WTC11 (cell line): ENCODE measurements at regions not wholly inside any gene's neighbourhood (a gene's known extent, or its start where the extent isn't known, plus 50 kb on each side); places are given as distances from the start of the nearest gene placed in this dataset.

Experiments
- ATAC-seq: fragments of 200-7000 bp; cut with Tn5 transposase; 2 replicates; pipeline ENCODE4 v1.10.0; 2021; ENCODE audit warnings: mild to moderate bottlenecking, moderate library complexity
- CTCF ChIA-PET: fragments of 300-600 bp; sonication (Branson Sonifier 250); formaldehyde crosslinking; loops from one replicate; lab custom pipeline; 2021; ENCODE audit warnings: antibody characterized with exemption; lab: Charles Lee
- POLR2A ChIA-PET: fragments of 350-600 bp; sonication (Branson Sonifier 250); formaldehyde crosslinking; loops from one replicate; lab custom pipeline; 2021; ENCODE audit warnings: antibody characterized with exemption; lab: Charles Lee
- DNase-seq: peaks from one replicate; pipeline ENCODE4 v3.0.0; 2021; ENCODE audit warnings: low spot score
- H3K27ac Mint-ChIP-seq: 2 replicates; pipeline ENCODE4 v1.8.0; 2021; ENCODE audit warnings: mixed read lengths
- H3K27me3 Mint-ChIP-seq: 2 replicates; pipeline ENCODE4 v1.8.0; 2021; ENCODE audit warnings: low read depth, mild to moderate bottlenecking, moderate library complexity, mixed read lengths
- H3K36me3 Mint-ChIP-seq: 2 replicates; pipeline ENCODE4 v1.8.0; 2021; ENCODE audit warnings: mixed read lengths
- H3K4me1 Mint-ChIP-seq: 2 replicates; pipeline ENCODE4 v1.8.0; 2022; ENCODE audit warnings: mixed read lengths
- H3K4me3 Mint-ChIP-seq: 2 replicates; pipeline ENCODE4 v1.8.0; 2021; ENCODE audit warnings: mild to moderate bottlenecking, moderate library complexity, mixed read lengths
- H3K9me3 Mint-ChIP-seq: 2 replicates; pipeline ENCODE4 v1.8.0; 2021; ENCODE audit warnings: mixed read lengths
- CREB1 ChIP-seq: sonication (generic); formaldehyde crosslinking; IDR thresholded peaks from 2 replicates; pipeline ENCODE4 v1.8.0; 2023; ENCODE audit warnings: mild to moderate bottlenecking, missing genetic modification reagents
- CREM ChIP-seq: sonication (generic); formaldehyde crosslinking; IDR thresholded peaks from 2 replicates; pipeline ENCODE4 v1.8.1; 2022; ENCODE audit warnings: mild to moderate bottlenecking, missing genetic modification reagents, moderate library complexity
- EMX1 ChIP-seq: fragments of 250-450 bp; sonication (Bioruptor Pico); IDR thresholded peaks from 2 replicates; pipeline ENCODE4 v1.8.0; 2021; ENCODE audit warnings: mild to moderate bottlenecking
- FOXJ3 ChIP-seq: sonication (generic); formaldehyde crosslinking; IDR thresholded peaks from 2 replicates; pipeline ENCODE4 v1.9.0; 2021; ENCODE audit warnings: missing genetic modification reagents, mild to moderate bottlenecking, borderline replicate concordance
- GABPB1 ChIP-seq: sonication (generic); formaldehyde crosslinking; IDR thresholded peaks from 2 replicates; pipeline ENCODE4 v1.8.1; 2023; ENCODE audit warnings: mild to moderate bottlenecking, missing genetic modification reagents
- GRHL2 ChIP-seq: fragments of 250-450 bp; sonication (Bioruptor Pico); IDR thresholded peaks from 2 replicates; pipeline ENCODE4 v1.8.0; 2022; ENCODE audit warnings: mild to moderate bottlenecking, moderate library complexity; ENCODE audit not compliant: insufficient replicate concordance, severe bottlenecking
- JUN ChIP-seq: sonication (generic); formaldehyde crosslinking; IDR thresholded peaks from 2 replicates; pipeline ENCODE4 v1.8.0; 2023; ENCODE audit warnings: mild to moderate bottlenecking, missing genetic modification reagents
- SMAD3 ChIP-seq: sonication (generic); formaldehyde crosslinking; IDR thresholded peaks from 2 replicates; pipeline ENCODE4 v1.8.0; 2022; ENCODE audit warnings: missing genetic modification reagents, mild to moderate bottlenecking, borderline replicate concordance
- SMAD4 ChIP-seq: sonication (generic); formaldehyde crosslinking; IDR thresholded peaks from 2 replicates; pipeline ENCODE4 v1.8.0; 2022; ENCODE audit warnings: mild to moderate bottlenecking, missing genetic modification reagents
- TCF7 ChIP-seq: sonication (generic); formaldehyde crosslinking; IDR thresholded peaks from 2 replicates; pipeline ENCODE4 v1.8.0; 2022; ENCODE audit warnings: mild to moderate bottlenecking, low read depth, missing genetic modification reagents, moderate library complexity
- TEAD4 ChIP-seq: sonication (generic); formaldehyde crosslinking; IDR thresholded peaks from 2 replicates; pipeline ENCODE4 v1.8.0; 2022; ENCODE audit warnings: mild to moderate bottlenecking, missing genetic modification reagents
- TP53 ChIP-seq: sonication (generic); formaldehyde crosslinking; IDR thresholded peaks from 2 replicates; pipeline ENCODE4 v1.8.1; 2023; ENCODE audit warnings: mild to moderate bottlenecking, missing genetic modification reagents
- ZBTB21 ChIP-seq: sonication (generic); formaldehyde crosslinking; IDR thresholded peaks from 2 replicates; pipeline ENCODE4 v1.8.1; 2023; ENCODE audit warnings: mild to moderate bottlenecking, missing genetic modification reagents, borderline replicate concordance
- ZNF138 ChIP-seq: sonication (generic); formaldehyde crosslinking; conservative IDR thresholded peaks from 2 replicates; pipeline ENCODE4 v1.8.1; 2022; ENCODE audit warnings: mild to moderate bottlenecking, moderate library complexity, missing genetic modification reagents
- ZNF671 ChIP-seq: fragments of 250-450 bp; sonication (Bioruptor Pico); IDR thresholded peaks from 2 replicates; pipeline ENCODE4 v1.8.0; 2021; ENCODE audit warnings: mild to moderate bottlenecking
- TF ChIP-seq, protein P1 (sequence below): sonication (generic); formaldehyde crosslinking; IDR thresholded peaks from 2 replicates; pipeline ENCODE4 v1.8.1; 2023; ENCODE audit warnings: mild to moderate bottlenecking, missing genetic modification reagents
- TF ChIP-seq, protein P2 (sequence below): sonication (generic); formaldehyde crosslinking; IDR thresholded peaks from 2 replicates; pipeline ENCODE4 v1.8.0; 2022; ENCODE audit warnings: mild to moderate bottlenecking, missing genetic modification reagents
- TF ChIP-seq, protein P3 (sequence below): sonication (generic); formaldehyde crosslinking; IDR thresholded peaks from 2 replicates; pipeline ENCODE4 v1.8.1; 2022; ENCODE audit warnings: mild to moderate bottlenecking, moderate library complexity, missing genetic modification reagents
- TF ChIP-seq, protein P4 (sequence below): sonication (generic); formaldehyde crosslinking; IDR thresholded peaks from 2 replicates; pipeline ENCODE4 v1.8.1; 2023; ENCODE audit warnings: mild to moderate bottlenecking, missing genetic modification reagents
- TF ChIP-seq, protein P5 (sequence below): sonication (generic); formaldehyde crosslinking; IDR thresholded peaks from 2 replicates; pipeline ENCODE4 v1.8.0; 2022; ENCODE audit warnings: mild to moderate bottlenecking, missing genetic modification reagents
- TF ChIP-seq, protein P6 (sequence below): fragments of 250-450 bp; sonication (Bioruptor Pico); conservative IDR thresholded peaks from 2 replicates; pipeline ENCODE4 v1.9.0; 2021; ENCODE audit warnings: mild to moderate bottlenecking
- TF ChIP-seq, protein P7 (sequence below): sonication (generic); formaldehyde crosslinking; conservative IDR thresholded peaks from 2 replicates; pipeline ENCODE4 v1.8.1; 2022; ENCODE audit warnings: mild to moderate bottlenecking, missing genetic modification reagents

DNA sequence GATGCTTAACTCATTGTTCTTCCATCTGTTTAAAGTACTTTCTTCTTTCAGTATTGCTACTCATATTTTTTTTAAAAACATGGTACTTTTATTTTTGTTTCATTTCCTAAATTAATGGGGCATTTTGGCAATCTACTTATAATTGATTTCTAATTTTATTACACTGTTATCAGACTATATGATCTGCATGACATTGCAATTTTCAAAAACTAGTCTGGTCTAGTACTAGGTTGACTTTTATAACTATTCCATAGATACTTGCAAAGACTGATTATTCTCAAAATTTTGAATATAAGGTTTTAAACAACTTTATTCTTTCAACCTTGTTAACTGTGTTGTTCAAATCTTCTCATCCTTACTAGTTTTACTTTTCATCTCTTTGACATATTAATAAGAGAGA is 63.9 kb upstream of the MVB12B start:
- H3K4me1 Mint-ChIP-seq: no peaks in the 10 kb centered on the region
- ATAC-seq: no peak
- H3K36me3 Mint-ChIP-seq: no peaks in the 10 kb centered on the region
- CTCF ChIA-PET: no interaction called here
- no peak overlapping the region for H3K27ac Mint-ChIP-seq
- no peaks in the 10 kb centered on the region; the same call in 1 of the 2 replicates for H3K27me3 Mint-ChIP-seq
- no peak for DNase-seq
- H3K4me3 Mint-ChIP-seq: no peak overlapping the region
- TF ChIP-seq SMAD3 (CRISPR knock-in tag): no peak
- no peak for TF ChIP-seq JUN (CRISPR knock-in tag)
- TF ChIP-seq, protein P1, sequence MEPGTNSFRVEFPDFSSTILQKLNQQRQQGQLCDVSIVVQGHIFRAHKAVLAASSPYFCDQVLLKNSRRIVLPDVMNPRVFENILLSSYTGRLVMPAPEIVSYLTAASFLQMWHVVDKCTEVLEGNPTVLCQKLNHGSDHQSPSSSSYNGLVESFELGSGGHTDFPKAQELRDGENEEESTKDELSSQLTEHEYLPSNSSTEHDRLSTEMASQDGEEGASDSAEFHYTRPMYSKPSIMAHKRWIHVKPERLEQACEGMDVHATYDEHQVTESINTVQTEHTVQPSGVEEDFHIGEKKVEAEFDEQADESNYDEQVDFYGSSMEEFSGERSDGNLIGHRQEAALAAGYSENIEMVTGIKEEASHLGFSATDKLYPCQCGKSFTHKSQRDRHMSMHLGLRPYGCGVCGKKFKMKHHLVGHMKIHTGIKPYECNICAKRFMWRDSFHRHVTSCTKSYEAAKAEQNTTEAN (CRISPR knock-in tag): no peak
- no peak for TF ChIP-seq GABPB1 (CRISPR knock-in tag)
- H3K9me3 Mint-ChIP-seq: 0 out of 2 replicates have a peak, but pooled peaks cover 6% of the 10 kb centered on the region
- POLR2A ChIA-PET: no interaction called here

DNA sequence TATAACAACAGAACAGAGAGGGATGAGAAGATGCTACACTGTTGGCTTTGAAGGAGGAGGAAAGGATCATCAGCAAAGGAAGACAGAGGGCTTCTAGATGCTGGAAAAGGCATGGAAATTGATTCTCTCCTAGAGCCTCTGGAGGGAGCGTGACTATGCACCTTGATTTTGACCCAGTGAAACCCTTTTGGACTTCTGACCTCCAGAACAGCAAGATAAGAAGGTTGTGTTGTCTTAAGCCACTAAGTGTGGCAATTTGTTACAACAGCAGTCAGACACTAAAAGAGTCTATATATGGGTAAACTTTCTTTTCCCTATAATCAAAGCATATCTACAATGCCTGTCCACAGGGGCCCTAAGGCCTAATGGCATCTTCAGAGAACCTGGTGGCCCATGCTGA is 56.1 kb upstream of the MVB12B start:
- Mint-ChIP-seq H3K4me3 (no peak overlapping the region), H3K9me3 (peaks cover 5% of the 10 kb centered on the region), H3K4me1 (peaks cover 5% of the 10 kb centered on the region), H3K27me3 (no peaks in the 10 kb centered on the region), H3K36me3 (no peaks in the 10 kb centered on the region), H3K27ac (no peak overlapping the region)
- ChIA-PET POLR2A (no interaction called here), CTCF (no interaction called here)
- no peak for TF ChIP-seq EMX1 (CRISPR knock-in tag)
- TF ChIP-seq, protein P2, sequence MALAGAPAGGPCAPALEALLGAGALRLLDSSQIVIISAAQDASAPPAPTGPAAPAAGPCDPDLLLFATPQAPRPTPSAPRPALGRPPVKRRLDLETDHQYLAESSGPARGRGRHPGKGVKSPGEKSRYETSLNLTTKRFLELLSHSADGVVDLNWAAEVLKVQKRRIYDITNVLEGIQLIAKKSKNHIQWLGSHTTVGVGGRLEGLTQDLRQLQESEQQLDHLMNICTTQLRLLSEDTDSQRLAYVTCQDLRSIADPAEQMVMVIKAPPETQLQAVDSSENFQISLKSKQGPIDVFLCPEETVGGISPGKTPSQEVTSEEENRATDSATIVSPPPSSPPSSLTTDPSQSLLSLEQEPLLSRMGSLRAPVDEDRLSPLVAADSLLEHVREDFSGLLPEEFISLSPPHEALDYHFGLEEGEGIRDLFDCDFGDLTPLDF (CRISPR knock-in tag): no peak
- TF ChIP-seq CREB1 (CRISPR knock-in tag): no peak
- TF ChIP-seq CREM (CRISPR knock-in tag): no peak
- TF ChIP-seq, protein P3, sequence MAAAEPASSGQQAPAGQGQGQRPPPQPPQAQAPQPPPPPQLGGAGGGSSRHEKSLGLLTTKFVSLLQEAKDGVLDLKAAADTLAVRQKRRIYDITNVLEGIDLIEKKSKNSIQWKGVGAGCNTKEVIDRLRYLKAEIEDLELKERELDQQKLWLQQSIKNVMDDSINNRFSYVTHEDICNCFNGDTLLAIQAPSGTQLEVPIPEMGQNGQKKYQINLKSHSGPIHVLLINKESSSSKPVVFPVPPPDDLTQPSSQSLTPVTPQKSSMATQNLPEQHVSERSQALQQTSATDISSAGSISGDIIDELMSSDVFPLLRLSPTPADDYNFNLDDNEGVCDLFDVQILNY (CRISPR knock-in tag): no peak
- TF ChIP-seq ZNF138: no peak
- TF ChIP-seq, protein P4, sequence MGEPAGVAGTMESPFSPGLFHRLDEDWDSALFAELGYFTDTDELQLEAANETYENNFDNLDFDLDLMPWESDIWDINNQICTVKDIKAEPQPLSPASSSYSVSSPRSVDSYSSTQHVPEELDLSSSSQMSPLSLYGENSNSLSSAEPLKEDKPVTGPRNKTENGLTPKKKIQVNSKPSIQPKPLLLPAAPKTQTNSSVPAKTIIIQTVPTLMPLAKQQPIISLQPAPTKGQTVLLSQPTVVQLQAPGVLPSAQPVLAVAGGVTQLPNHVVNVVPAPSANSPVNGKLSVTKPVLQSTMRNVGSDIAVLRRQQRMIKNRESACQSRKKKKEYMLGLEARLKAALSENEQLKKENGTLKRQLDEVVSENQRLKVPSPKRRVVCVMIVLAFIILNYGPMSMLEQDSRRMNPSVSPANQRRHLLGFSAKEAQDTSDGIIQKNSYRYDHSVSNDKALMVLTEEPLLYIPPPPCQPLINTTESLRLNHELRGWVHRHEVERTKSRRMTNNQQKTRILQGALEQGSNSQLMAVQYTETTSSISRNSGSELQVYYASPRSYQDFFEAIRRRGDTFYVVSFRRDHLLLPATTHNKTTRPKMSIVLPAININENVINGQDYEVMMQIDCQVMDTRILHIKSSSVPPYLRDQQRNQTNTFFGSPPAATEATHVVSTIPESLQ (CRISPR knock-in tag): no peak
- TF ChIP-seq TCF7 (CRISPR knock-in tag): no peak
- TF ChIP-seq GRHL2 (CRISPR knock-in tag): no peak
- TF ChIP-seq ZNF671 (CRISPR knock-in tag): no peak
- TF ChIP-seq, protein P5, sequence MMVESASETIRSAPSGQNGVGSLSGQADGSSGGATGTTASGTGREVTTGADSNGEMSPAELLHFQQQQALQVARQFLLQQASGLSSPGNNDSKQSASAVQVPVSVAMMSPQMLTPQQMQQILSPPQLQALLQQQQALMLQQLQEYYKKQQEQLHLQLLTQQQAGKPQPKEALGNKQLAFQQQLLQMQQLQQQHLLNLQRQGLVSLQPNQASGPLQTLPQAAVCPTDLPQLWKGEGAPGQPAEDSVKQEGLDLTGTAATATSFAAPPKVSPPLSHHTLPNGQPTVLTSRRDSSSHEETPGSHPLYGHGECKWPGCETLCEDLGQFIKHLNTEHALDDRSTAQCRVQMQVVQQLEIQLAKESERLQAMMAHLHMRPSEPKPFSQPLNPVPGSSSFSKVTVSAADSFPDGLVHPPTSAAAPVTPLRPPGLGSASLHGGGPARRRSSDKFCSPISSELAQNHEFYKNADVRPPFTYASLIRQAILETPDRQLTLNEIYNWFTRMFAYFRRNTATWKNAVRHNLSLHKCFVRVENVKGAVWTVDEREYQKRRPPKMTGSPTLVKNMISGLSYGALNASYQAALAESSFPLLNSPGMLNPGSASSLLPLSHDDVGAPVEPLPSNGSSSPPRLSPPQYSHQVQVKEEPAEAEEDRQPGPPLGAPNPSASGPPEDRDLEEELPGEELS: no peak
- TF ChIP-seq SMAD3 (CRISPR knock-in tag): no peak
- TF ChIP-seq, protein P6, sequence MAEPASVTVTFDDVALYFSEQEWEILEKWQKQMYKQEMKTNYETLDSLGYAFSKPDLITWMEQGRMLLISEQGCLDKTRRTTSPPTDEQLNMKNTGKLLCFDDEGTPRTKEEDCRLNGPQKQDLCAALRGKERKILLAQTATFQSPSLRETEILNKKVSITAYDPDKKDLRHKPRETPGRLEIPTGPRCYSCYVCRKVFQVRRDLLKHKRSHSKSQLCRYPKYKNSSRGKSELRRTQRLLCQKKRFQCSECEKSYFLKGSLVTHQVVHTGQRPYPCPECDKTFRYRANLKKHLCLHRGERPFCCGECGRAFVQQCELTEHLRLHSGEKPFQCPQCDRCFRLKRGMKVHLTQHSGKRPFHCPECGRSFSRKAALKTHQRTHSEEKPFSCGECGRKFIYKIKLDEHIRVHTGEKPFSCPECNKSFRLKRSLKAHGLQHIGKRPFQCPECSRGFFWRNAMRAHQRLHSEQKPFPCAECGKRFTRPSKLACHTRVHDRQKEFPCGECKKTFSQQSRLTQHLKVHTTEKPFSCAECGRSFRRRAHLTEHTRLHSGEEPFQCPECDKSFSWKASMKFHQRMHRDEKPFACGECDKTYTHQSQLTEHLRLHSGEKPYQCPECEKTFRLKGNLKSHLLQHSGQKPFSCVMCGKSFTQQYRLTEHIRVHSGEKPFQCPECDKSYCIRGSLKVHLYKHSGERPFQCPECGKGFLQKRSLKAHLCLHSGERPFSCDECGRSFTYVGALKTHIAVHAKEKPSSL (CRISPR knock-in tag): no peak
- no peak for TF ChIP-seq SMAD4 (CRISPR knock-in tag)
- TF ChIP-seq, protein P7, sequence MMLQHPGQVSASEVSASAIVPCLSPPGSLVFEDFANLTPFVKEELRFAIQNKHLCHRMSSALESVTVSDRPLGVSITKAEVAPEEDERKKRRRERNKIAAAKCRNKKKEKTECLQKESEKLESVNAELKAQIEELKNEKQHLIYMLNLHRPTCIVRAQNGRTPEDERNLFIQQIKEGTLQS (CRISPR knock-in tag): no peak
- no peak for TF ChIP-seq FOXJ3 (CRISPR knock-in tag)
- TF ChIP-seq TEAD4: no peak
- no peak for TF ChIP-seq TP53 (CRISPR knock-in tag)
- TF ChIP-seq ZBTB21 (CRISPR knock-in tag): no peak
- DNase-seq (no peak), ATAC-seq (no peak)
